ENCODE measurements at regions not wholly inside any gene's neighbourhood (a gene's known extent, or its start where the extent isn't known, plus 50 kb on each side); places are given as distances from the start of the nearest gene placed in this dataset.
"Not testable (repeated sequence)": the region's sequence is repeated elsewhere in the genome, so short reads cannot be mapped to it uniquely, and the experiment has no call there.

GRCh38 chr15:92831655-92832328 lies 68.3 kb upstream of the CHD2 start:
- DNase-seq: peak; percentile 96

GRCh38 chr15:92833106-92833433 lies 67.1 kb upstream of the CHD2 start:
- no peak for DNase-seq

GRCh38 chr15:92833493-92834271 lies 66.4 kb upstream of the CHD2 start:
- DNase-seq: no peak

- DNase-seq: peak; percentile 9
Observed at GRCh38 chr15:92839696-92840095, 60.4 kb upstream of the CHD2 start.

GRCh38 chr15:92840149-92840548 lies 60.0 kb upstream of the CHD2 start:
- no peak for DNase-seq

- no peak for DNase-seq
Observed at GRCh38 chr15:92843326-92843725, 56.8 kb upstream of the CHD2 start.

- no peak for DNase-seq
Observed at GRCh38 chr15:92843814-92844213, 56.3 kb upstream of the CHD2 start.

- DNase-seq: peak; percentile 96
Observed at GRCh38 chr15:92845126-92845508, 55.0 kb upstream of the CHD2 start.

GRCh38 chr15:92846741-92847140 lies 53.4 kb upstream of the CHD2 start:
- DNase-seq: no peak

GRCh38 chr15:92847841-92848240 lies 52.3 kb upstream of the CHD2 start:
- DNase-seq: no peak

- peak; percentile 60 for DNase-seq
Observed at GRCh38 chr15:92848464-92848851, 51.7 kb upstream of the CHD2 start.

- DNase-seq: peak; percentile 79
Observed at GRCh38 chr15:92848852-92849598, 51.1 kb upstream of the CHD2 start.

- not testable (repeated sequence) for DNase-seq
Observed at GRCh38 chr15:92850218-92850617, 49.9 kb upstream of the CHD2 start.
